ENCODE measurements at regions not wholly inside any gene's neighbourhood (a gene's known extent, or its start where the extent isn't known, plus 50 kb on each side); places are given as distances from the start of the nearest gene placed in this dataset.

- Histone ChIP-seq H2BK15ac (ENCODE audit: low read length) (no peak overlapping the region), H2BK120ac (replicated peaks; ENCODE audit: low read depth, low read length) (no peak overlapping the region), H3K79me2 (ENCODE audit: control insufficient read depth in 1 of 2, insufficient read depth in 2 of 2, low read length in 2 of 2) (no peaks in the 10 kb centered on the region), H3K4me3 (ENCODE audit: extremely low read depth in 1 of 4, insufficient read depth in 2 of 4, low read depth in 3 of 4, low read length in 4 of 4) (no peak overlapping the region), H3K9me3 (ENCODE audit: insufficient read depth in 2 of 2, low read depth in 1 of 2, low read length in 1 of 2) (no peaks in the 10 kb centered on the region), H3K18ac (ENCODE audit: extremely low read depth, low read length) (no peak overlapping the region), H4K91ac (replicated peaks; ENCODE audit: insufficient read length, low read length) (no peak overlapping the region), H3K27ac (ENCODE audit: low read depth, low read length) (no peak overlapping the region), H3K14ac (ENCODE audit: insufficient read length) (no peak overlapping the region), H3K4me1 (replicated peaks in 1 of 4; ENCODE audit: control insufficient read depth in 3 of 4, insufficient read depth in 4 of 4, low read length in 3 of 4) (no peaks in the 10 kb centered on the region), H4K20me1 (replicated peaks in 1 of 2; ENCODE audit: control insufficient read depth in 1 of 2, insufficient read depth in 2 of 2, low read length in 2 of 2) (no peaks in the 10 kb centered on the region), H3K27me3 (replicated peaks in 1 of 4; ENCODE audit: control insufficient read depth in 3 of 4, extremely low read depth in 1 of 4, insufficient read depth in 3 of 4, low read length in 3 of 4) (no peaks in the 10 kb centered on the region; a peak in 1 of 7 replicates), H3K9ac (replicated peaks in 1 of 4; ENCODE audit: extremely low read depth in 1 of 4, low read depth in 3 of 4, low read length in 3 of 4) (no peak overlapping the region), H3K4ac (replicated peaks; ENCODE audit: insufficient read length, low read depth, low read length) (no peak overlapping the region), H3K56ac (replicated peaks; ENCODE audit: insufficient read length, low read depth, low read length) (no peak overlapping the region), H2AFZ (ENCODE audit: low read length) (no peak overlapping the region), H2BK20ac (ENCODE audit: low read length) (no peak overlapping the region), H3K23ac (ENCODE audit: insufficient read length) (no peak overlapping the region), H3K36me3 (ENCODE audit: control insufficient read depth in 2 of 4, insufficient read depth in 4 of 4, low read length in 3 of 4) (no peaks in the 10 kb centered on the region), H3K79me1 (ENCODE audit: low read depth, low read length) (no peaks in the 10 kb centered on the region), H2AK5ac (ENCODE audit: low read depth, low read length) (no peak overlapping the region), H3K23me2 (ENCODE audit: low read depth, low read length) (no peaks in the 10 kb centered on the region), H2BK5ac (ENCODE audit: low read depth, low read length) (no peak overlapping the region), H4K8ac (ENCODE audit: extremely low read depth, insufficient read depth, low read length) (no peak overlapping the region), H4K5ac (ENCODE audit: insufficient read length, low read depth, low read length) (no peak overlapping the region), H3K4me2 (ENCODE audit: insufficient read depth in 1 of 2, low read depth in 2 of 2, low read length in 2 of 2) (no peak overlapping the region), H2BK12ac (ENCODE audit: low read depth, low read length) (no peak overlapping the region)
- no peak for FAIRE-seq
- WGBS, 2 experiments (ENCODE audit: extremely low coverage in 1 of 2, insufficient coverage in 1 of 2, insufficient read length in 1 of 2, insufficient replicate concordance in 2 of 2, low coverage in 1 of 2, low lambda C conversion rate in 2 of 2, missing lambda C conversion rate in 1 of 2) = 76% methylated on average over 3 of the region's 3 CpGs; no CpG with 5 or more reads in 1 of the 2 experiments
- DNase-seq (ENCODE audit: low read depth in 1 of 2, low spot score in 2 of 2) = no peak
- CTCF ChIA-PET (ENCODE audit: partially characterized antibody) = no interaction called here
- POLR2A ChIA-PET (ENCODE audit: partially characterized antibody) = no interaction called here
- TF ChIP-seq RFX5 (IDR thresholded peaks at IDR 0.05; ENCODE audit: borderline replicate concordance, low read depth, low read length) = no peak
- no peak for TF ChIP-seq EP300 (IDR thresholded peaks at IDR 0.05; ENCODE audit: borderline replicate concordance in 1 of 2, low read depth in 2 of 2, low read length in 2 of 2)
- TF ChIP-seq CTCF (IDR thresholded peaks at IDR 0.05; ENCODE audit: control extremely low read depth in 1 of 3, insufficient read depth in 1 of 3, low read depth in 1 of 3, low read length in 3 of 3) = no peak
- TF ChIP-seq BCL11A (IDR thresholded peaks at IDR 0.05; ENCODE audit: low read depth in 2 of 2, low read length in 2 of 2) = no peak
- no peak for TF ChIP-seq POLR2AphosphoS5 (IDR thresholded peaks at IDR 0.05; ENCODE audit: low read depth, low read length)
- TF ChIP-seq ATF2 (IDR thresholded peaks at IDR 0.05; ENCODE audit: low read length) = no peak
- TF ChIP-seq SIX5 (IDR thresholded peaks at IDR 0.05; ENCODE audit: low read depth, low read length) = no peak
- no peak for TF ChIP-seq ATF3 (IDR thresholded peaks at IDR 0.05; ENCODE audit: insufficient read depth, low read depth, low read length)
- TF ChIP-seq YY1 (IDR thresholded peaks at IDR 0.05; ENCODE audit: low read depth, low read length) = no peak
- no peak for TF ChIP-seq CREB1 (IDR thresholded peaks at IDR 0.05)
- TF ChIP-seq NRF1 (IDR thresholded peaks at IDR 0.05; ENCODE audit: low read depth, low read length) = no peak
Observed at GRCh38 chr10:61828788-61829187, 72.7 kb upstream of the ARID5B start.
